Parathyroid adenoma (tissue), 2 donors: ENCODE measurements at regions not wholly inside any gene's neighbourhood (a gene's known extent, or its start where the extent isn't known, plus 50 kb on each side); places are given as distances from the start of the nearest gene placed in this dataset.

Source experiments
- H2AFZ ChIP-seq: fragments of 300-600 bp; sonication (generic); one replicate; pipeline ENCODE4 v1.7.0; 2017; ENCODE audit warnings: antibody characterized with exemption, mild to moderate bottlenecking
- H3K27ac ChIP-seq: fragments of 300-600 bp; sonication (generic); one replicate; pipeline ENCODE4 v1.7.0; 2017
- H3K27me3 ChIP-seq: fragments of 300-600 bp; sonication (generic); one replicate; pipeline ENCODE4 v1.7.0; 2017; ENCODE audit warnings: low read length; ENCODE audit not compliant: control insufficient read depth, insufficient read depth
- H3K36me3 ChIP-seq: fragments of 300-600 bp; sonication (generic); one replicate; pipeline ENCODE4 v1.7.0; 2017; ENCODE audit warnings: low read length; ENCODE audit not compliant: control insufficient read depth, insufficient read depth
- H3K4me1 ChIP-seq: fragments of 300-600 bp; sonication (generic); one replicate; pipeline ENCODE4 v1.7.0; 2017; ENCODE audit warnings: control low read depth
- H3K4me2 ChIP-seq: fragments of 300-600 bp; sonication (generic); one replicate; pipeline ENCODE4 v1.7.0; 2017; ENCODE audit warnings: low read length
- H3K4me3 ChIP-seq: fragments of 300-600 bp; sonication (generic); one replicate; pipeline ENCODE4 v1.7.0; 2017; ENCODE audit warnings: low read depth, low read length
- H3K79me2 ChIP-seq: fragments of 300-600 bp; sonication (generic); one replicate; pipeline ENCODE4 v1.7.0; 2017; ENCODE audit warnings: control low read depth
- H3K9ac ChIP-seq: fragments of 300-600 bp; sonication (generic); one replicate; pipeline ENCODE4 v1.7.0; 2017; ENCODE audit warnings: mild to moderate bottlenecking
- H3K9me3 ChIP-seq: fragments of 300-600 bp; sonication (generic); one replicate; pipeline ENCODE4 v1.7.0; 2017; ENCODE audit warnings: low read length; ENCODE audit not compliant: control insufficient read depth
- CTCF ChIP-seq: fragments of 300-600 bp; sonication (generic); IDR thresholded peaks from one replicate; pipeline ENCODE4 v1.7.0; 2017; ENCODE audit warnings: antibody characterized with exemption, mild to moderate bottlenecking
- donor health status: primary hyperparathyroidism.

GRCh38 chr3:102576651-102577050 is 141.8 kb downstream of the ZPLD1 start:
- no peak for TF ChIP-seq CTCF
- no peaks in the 10 kb centered on the region for H3K4me1 ChIP-seq
- no peak overlapping the region for H3K9ac ChIP-seq
- H3K9me3 ChIP-seq = no peaks in the 10 kb centered on the region
- no peaks in the 10 kb centered on the region for H3K27me3 ChIP-seq
- no peaks in the 10 kb centered on the region for H3K79me2 ChIP-seq
- no peak overlapping the region for H3K4me2 ChIP-seq
- H3K4me3 ChIP-seq = no peak overlapping the region
- H2AFZ ChIP-seq = no peak overlapping the region
- H3K27ac ChIP-seq = no peak overlapping the region
- H3K36me3 ChIP-seq = no peaks in the 10 kb centered on the region

GRCh38 chr3:102577082-102577789 is 142.4 kb downstream of the ZPLD1 start:
- TF ChIP-seq CTCF = no peak
- Histone ChIP-seq H3K4me3 (no peak overlapping the region), H2AFZ (no peak overlapping the region), H3K9ac (no peak overlapping the region), H3K4me2 (no peak overlapping the region), H3K27me3 (no peaks in the 10 kb centered on the region), H3K4me1 (no peaks in the 10 kb centered on the region), H3K79me2 (no peaks in the 10 kb centered on the region), H3K36me3 (no peaks in the 10 kb centered on the region), H3K9me3 (no peaks in the 10 kb centered on the region), H3K27ac (no peak overlapping the region)

- Histone ChIP-seq H2AFZ (no peak overlapping the region), H3K9me3 (no peaks in the 10 kb centered on the region), H3K79me2 (no peaks in the 10 kb centered on the region), H3K9ac (no peak overlapping the region), H3K4me2 (no peak overlapping the region), H3K27ac (no peak overlapping the region), H3K27me3 (no peaks in the 10 kb centered on the region), H3K36me3 (no peaks in the 10 kb centered on the region), H3K4me1 (no peaks in the 10 kb centered on the region), H3K4me3 (no peak overlapping the region)
- no peak for TF ChIP-seq CTCF
Measured at GRCh38 chr3:102580760-102581159, 145.9 kb downstream of the ZPLD1 start.

DNA sequence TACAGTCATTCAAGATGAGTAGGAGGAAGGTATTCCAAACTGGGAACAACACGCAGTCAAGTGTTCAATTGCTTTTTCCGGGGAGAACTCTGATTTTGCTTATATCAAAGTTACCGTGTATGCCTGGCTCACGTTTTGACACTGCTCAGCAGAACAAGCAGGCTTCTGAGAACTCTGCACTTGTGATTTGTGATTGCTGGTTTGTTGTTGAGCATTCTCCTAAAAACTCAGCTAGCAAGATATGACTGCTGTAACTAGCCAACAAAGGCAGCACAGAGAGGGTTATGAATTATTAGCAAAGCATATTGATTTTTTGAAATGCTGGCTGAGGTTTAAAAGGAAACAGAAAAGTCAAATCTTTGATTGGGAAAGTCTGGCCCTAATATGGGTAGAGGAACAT is 151.7 kb downstream of the ZPLD1 start:
- no peak overlapping the region for H3K9ac ChIP-seq
- H3K4me1 ChIP-seq = no peaks in the 10 kb centered on the region
- H3K27me3 ChIP-seq = no peaks in the 10 kb centered on the region
- H3K4me2 ChIP-seq = no peak overlapping the region
- no peaks in the 10 kb centered on the region for H3K36me3 ChIP-seq
- H3K27ac ChIP-seq = no peak overlapping the region
- H3K9me3 ChIP-seq = no peaks in the 10 kb centered on the region
- H3K79me2 ChIP-seq = no peaks in the 10 kb centered on the region
- no peak for TF ChIP-seq CTCF
- H2AFZ ChIP-seq = no peak overlapping the region
- no peak overlapping the region for H3K4me3 ChIP-seq
